Hypothalamus (tissue), 51 donors: ENCODE measurements at regions not wholly inside any gene's neighbourhood (a gene's known extent, or its start where the extent isn't known, plus 50 kb on each side); places are given as distances from the start of the nearest gene placed in this dataset.
A peak's percentile ranks its signal among the peaks of the same experiment; 100 is the strongest.
"Not testable (repeated sequence)": the region's sequence is repeated elsewhere in the genome, so short reads cannot be mapped to it uniquely, and the experiment has no call there.

ENCODE experiments used
- DNase-seq, 51 donors: peaks; one replicate each; lab custom pipeline; 2025; lab: John Stamatoyannopoulos, UW

- DNase-seq = no peak
Measured at GRCh38 chr19:28706693-28707092, 506.3 kb downstream of the UQCRFS1 start.

- DNase-seq = no peak
Measured at GRCh38 chr19:28705008-28705407, 507.9 kb downstream of the UQCRFS1 start.

- no peak for DNase-seq
Measured at GRCh38 chr19:28703400-28703956, 509.5 kb downstream of the UQCRFS1 start.

- no peak for DNase-seq
Measured at GRCh38 chr19:28701491-28701890, 511.5 kb downstream of the UQCRFS1 start.

- no peak for DNase-seq
Measured at GRCh38 chr19:28700176-28700575, 512.8 kb downstream of the UQCRFS1 start.

GRCh38 chr19:28697308-28697707 is 515.6 kb downstream of the UQCRFS1 start:
- DNase-seq = no peak

GRCh38 chr19:28694812-28695211 is 518.1 kb downstream of the UQCRFS1 start:
- no peak for DNase-seq

GRCh38 chr19:28691683-28692082 is 521.3 kb downstream of the UQCRFS1 start:
- DNase-seq = no peak

GRCh38 chr19:28689464-28689863 is 523.5 kb downstream of the UQCRFS1 start:
- DNase-seq = not testable (repeated sequence)

GRCh38 chr19:28687296-28687695 is 525.7 kb downstream of the UQCRFS1 start:
- DNase-seq = no peak

GRCh38 chr19:28686756-28687155 is 526.2 kb downstream of the UQCRFS1 start:
- no peak for DNase-seq

- no peak for DNase-seq
Measured at GRCh38 chr19:28685802-28686201, 527.1 kb downstream of the UQCRFS1 start.

GRCh38 chr19:28685077-28685476 is 527.9 kb downstream of the UQCRFS1 start:
- DNase-seq = not testable (repeated sequence)

GRCh38 chr19:28680111-28680510 is 532.8 kb downstream of the UQCRFS1 start:
- DNase-seq = no peak

- no peak for DNase-seq
Measured at GRCh38 chr19:28670836-28671235, 542.1 kb downstream of the UQCRFS1 start.

- DNase-seq = no peak
Measured at GRCh38 chr19:28669804-28670203, 543.1 kb downstream of the UQCRFS1 start.

GRCh38 chr19:28667348-28667977 is 545.5 kb downstream of the UQCRFS1 start:
- DNase-seq = no peak

GRCh38 chr19:28665748-28666147 is 547.2 kb downstream of the UQCRFS1 start:
- no peak for DNase-seq

GRCh38 chr19:28656644-28657043 is 556.3 kb downstream of the UQCRFS1 start:
- DNase-seq = no peak

GRCh38 chr19:28655054-28655453 is 557.9 kb downstream of the UQCRFS1 start:
- DNase-seq = no peak

GRCh38 chr19:28652765-28653164 is 560.2 kb downstream of the UQCRFS1 start:
- peak in 3 of 51 donors; percentile 5 to 32 (median 19) for DNase-seq

GRCh38 chr19:28646629-28647028 is 566.3 kb downstream of the UQCRFS1 start:
- no peak for DNase-seq
